ENCODE measurements at regions not wholly inside any gene's neighbourhood (a gene's known extent, or its start where the extent isn't known, plus 50 kb on each side); places are given as distances from the start of the nearest gene placed in this dataset.
"Not testable (repeated sequence)": the region's sequence is repeated elsewhere in the genome, so short reads cannot be mapped to it uniquely, and the experiment has no call there.

- DNase-seq (ENCODE audit: low spot score): no peak
These were observed 74.9 kb upstream of the GUCY1A1 start for GRCh38 chr4:155591738-155592143.

- no peak for DNase-seq (ENCODE audit: low spot score)
These were observed 75.7 kb upstream of the GUCY1A1 start for GRCh38 chr4:155590796-155591585.

GRCh38 chr4:155588437-155588836 is 78.2 kb upstream of the GUCY1A1 start:
- DNase-seq (ENCODE audit: low spot score): no peak

- DNase-seq (ENCODE audit: low spot score): no peak
These were observed 78.9 kb upstream of the GUCY1A1 start for GRCh38 chr4:155587766-155588165.

GRCh38 chr4:155582971-155583437 is 83.6 kb upstream of the GUCY1A1 start:
- DNase-seq (ENCODE audit: low spot score): no peak

- DNase-seq (ENCODE audit: low spot score): no peak
These were observed 84.6 kb upstream of the GUCY1A1 start for GRCh38 chr4:155582041-155582440.

GRCh38 chr4:155578726-155579370 is 87.8 kb upstream of the GUCY1A1 start:
- DNase-seq (ENCODE audit: low spot score): no peak

- DNase-seq (ENCODE audit: low spot score): no peak
These were observed 88.4 kb upstream of the GUCY1A1 start for GRCh38 chr4:155578219-155578618.

GRCh38 chr4:155574329-155574728 is 92.3 kb upstream of the GUCY1A1 start:
- not testable (repeated sequence) for DNase-seq (ENCODE audit: low spot score)

GRCh38 chr4:155573126-155573525 is 93.5 kb upstream of the GUCY1A1 start:
- DNase-seq (ENCODE audit: low spot score): no peak

- DNase-seq (ENCODE audit: low spot score): no peak
These were observed 94.4 kb upstream of the GUCY1A1 start for GRCh38 chr4:155572106-155572703.

- DNase-seq (ENCODE audit: low spot score): no peak
These were observed 95.3 kb upstream of the GUCY1A1 start for GRCh38 chr4:155571184-155571944.

- no peak for DNase-seq (ENCODE audit: low spot score)
These were observed 96.0 kb upstream of the GUCY1A1 start for GRCh38 chr4:155570661-155571060.

- DNase-seq (ENCODE audit: low spot score): no peak
These were observed 96.6 kb upstream of the GUCY1A1 start for GRCh38 chr4:155569960-155570515.

GRCh38 chr4:155569471-155569870 is 97.2 kb upstream of the GUCY1A1 start:
- no peak for DNase-seq (ENCODE audit: low spot score)

- DNase-seq (ENCODE audit: low spot score): no peak
These were observed 97.9 kb upstream of the GUCY1A1 start for GRCh38 chr4:155568641-155569220.

- no peak for DNase-seq (ENCODE audit: low spot score)
These were observed 100.3 kb upstream of the GUCY1A1 start for GRCh38 chr4:155566354-155566753.

GRCh38 chr4:155565776-155566175 is 100.9 kb upstream of the GUCY1A1 start:
- DNase-seq (ENCODE audit: low spot score): no peak

GRCh38 chr4:155565330-155565729 is 101.3 kb upstream of the GUCY1A1 start:
- no peak for DNase-seq (ENCODE audit: low spot score)

GRCh38 chr4:155564880-155565279 is 101.8 kb upstream of the GUCY1A1 start:
- DNase-seq (ENCODE audit: low spot score): no peak

GRCh38 chr4:155564086-155564485 is 102.6 kb upstream of the GUCY1A1 start:
- no peak for DNase-seq (ENCODE audit: low spot score)

GRCh38 chr4:155559915-155560314 is 106.7 kb upstream of the GUCY1A1 start:
- no peak for DNase-seq (ENCODE audit: low spot score)

Measured in CD4-positive, alpha-beta T cell treated with Interleukin-6 at 100 ng/mL for 8 hours (primary cell).